ENCODE measurements at regions not wholly inside any gene's neighbourhood (a gene's known extent, or its start where the extent isn't known, plus 50 kb on each side); places are given as distances from the start of the nearest gene placed in this dataset.

- no peak for TF ChIP-seq CTCF (IDR thresholded peaks at IDR 0.05; ENCODE audit: extremely low read depth in 1 of 2, insufficient read depth in 1 of 2, low read depth in 1 of 2, low read length in 2 of 2)
- no peak for TF ChIP-seq MAX (IDR thresholded peaks at IDR 0.05; ENCODE audit: insufficient read depth, insufficient read length)
- TF ChIP-seq POLR2A (IDR thresholded peaks at IDR 0.05; ENCODE audit: low read depth, low read length): no peak
- no peak for TF ChIP-seq MYC (IDR thresholded peaks at IDR 0.05; ENCODE audit: low read depth, low read length)
- TF ChIP-seq POLR2AphosphoS5 (IDR thresholded peaks at IDR 0.05; ENCODE audit: insufficient read depth, low read depth, low read length): no peak
Observed at GRCh38 chr3:6631376-6631775, 229.5 kb upstream of the GRM7 start.

All from endothelial cell of umbilical vein (primary cell).